Mammary epithelial cell (primary cell): ENCODE measurements at regions not wholly inside any gene's neighbourhood (a gene's known extent, or its start where the extent isn't known, plus 50 kb on each side); places are given as distances from the start of the nearest gene placed in this dataset.

Experiments used
- EZH2 ChIP-seq: IDR thresholded peaks from 2 replicates; pipeline ENCODE4 v1.6.1; 2012; ENCODE audit warnings: low read length, inconsistent platforms, borderline replicate concordance
- TF ChIP-seq, protein P1 (sequence below), 2 donors: IDR thresholded peaks in 1 of 2; conservative IDR thresholded peaks in 1 of 2; 2 replicates each; pipeline ENCODE4 v1.5.1; 2011 to 2012; ENCODE audit warnings: inconsistent platforms in 2 of 2, low read length in 2 of 2, mild to moderate bottlenecking in 2 of 2, control low read depth in 1 of 2, low read depth in 1 of 2; ENCODE audit not compliant: insufficient read depth in 1 of 2; ENCODE audit errors: extremely low read depth in 1 of 2

DNA sequence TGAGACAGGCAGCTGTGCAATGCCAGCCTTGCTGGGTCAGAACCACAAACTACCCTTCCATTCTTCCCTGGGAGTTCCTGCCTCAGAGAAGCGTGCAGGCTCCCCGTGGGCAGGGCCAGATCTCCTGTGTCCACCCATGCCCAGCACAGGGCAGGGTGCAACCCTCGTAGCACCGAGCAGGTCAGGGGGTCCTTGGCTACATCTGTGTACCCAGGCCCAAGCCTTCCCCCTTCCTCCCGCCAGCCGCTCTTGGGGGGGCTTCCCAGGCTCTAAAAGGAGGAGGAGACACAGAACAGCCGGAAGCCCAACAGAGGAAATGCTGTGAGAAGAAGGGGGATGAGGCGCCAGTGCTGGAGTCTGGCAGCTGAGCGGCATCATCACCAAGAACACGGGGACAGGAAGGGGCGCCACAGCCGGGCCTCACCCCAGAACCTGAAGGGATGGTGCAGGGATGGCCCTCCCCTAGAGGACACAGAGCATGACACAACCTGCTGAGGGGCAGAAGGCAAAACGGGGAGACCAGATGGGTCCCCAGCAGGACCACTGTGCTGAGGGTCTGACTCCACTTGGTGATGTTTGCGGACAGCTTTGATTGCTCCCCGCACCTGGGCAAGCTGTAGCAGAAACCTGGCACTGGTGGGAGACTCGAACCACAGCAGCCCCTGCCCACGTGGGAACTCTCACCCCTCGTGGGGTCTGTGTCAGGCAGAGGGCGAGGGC is 233.2 kb downstream of the NPHP4 start:
- TF ChIP-seq, protein P1, sequence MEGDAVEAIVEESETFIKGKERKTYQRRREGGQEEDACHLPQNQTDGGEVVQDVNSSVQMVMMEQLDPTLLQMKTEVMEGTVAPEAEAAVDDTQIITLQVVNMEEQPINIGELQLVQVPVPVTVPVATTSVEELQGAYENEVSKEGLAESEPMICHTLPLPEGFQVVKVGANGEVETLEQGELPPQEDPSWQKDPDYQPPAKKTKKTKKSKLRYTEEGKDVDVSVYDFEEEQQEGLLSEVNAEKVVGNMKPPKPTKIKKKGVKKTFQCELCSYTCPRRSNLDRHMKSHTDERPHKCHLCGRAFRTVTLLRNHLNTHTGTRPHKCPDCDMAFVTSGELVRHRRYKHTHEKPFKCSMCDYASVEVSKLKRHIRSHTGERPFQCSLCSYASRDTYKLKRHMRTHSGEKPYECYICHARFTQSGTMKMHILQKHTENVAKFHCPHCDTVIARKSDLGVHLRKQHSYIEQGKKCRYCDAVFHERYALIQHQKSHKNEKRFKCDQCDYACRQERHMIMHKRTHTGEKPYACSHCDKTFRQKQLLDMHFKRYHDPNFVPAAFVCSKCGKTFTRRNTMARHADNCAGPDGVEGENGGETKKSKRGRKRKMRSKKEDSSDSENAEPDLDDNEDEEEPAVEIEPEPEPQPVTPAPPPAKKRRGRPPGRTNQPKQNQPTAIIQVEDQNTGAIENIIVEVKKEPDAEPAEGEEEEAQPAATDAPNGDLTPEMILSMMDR (conservative IDR thresholded peaks at IDR 0.05 in 1 of 2, IDR thresholded peaks at IDR 0.05 in 1 of 2; ENCODE audit: extremely low read depth in 1 of 2, insufficient read depth in 1 of 2, low read depth in 1 of 2, low read length in 2 of 2), result no peak
- TF ChIP-seq EZH2, result no peak
